ENCODE measurements at regions not wholly inside any gene's neighbourhood (a gene's known extent, or its start where the extent isn't known, plus 50 kb on each side); places are given as distances from the start of the nearest gene placed in this dataset.

- DNase-seq: no peak
Observed at GRCh38 chr14:71834284-71835204, 97.7 kb upstream of the RGS6 start.

GRCh38 chr14:71852181-71852580 lies 80.0 kb upstream of the RGS6 start:
- no peak for DNase-seq

DNA sequence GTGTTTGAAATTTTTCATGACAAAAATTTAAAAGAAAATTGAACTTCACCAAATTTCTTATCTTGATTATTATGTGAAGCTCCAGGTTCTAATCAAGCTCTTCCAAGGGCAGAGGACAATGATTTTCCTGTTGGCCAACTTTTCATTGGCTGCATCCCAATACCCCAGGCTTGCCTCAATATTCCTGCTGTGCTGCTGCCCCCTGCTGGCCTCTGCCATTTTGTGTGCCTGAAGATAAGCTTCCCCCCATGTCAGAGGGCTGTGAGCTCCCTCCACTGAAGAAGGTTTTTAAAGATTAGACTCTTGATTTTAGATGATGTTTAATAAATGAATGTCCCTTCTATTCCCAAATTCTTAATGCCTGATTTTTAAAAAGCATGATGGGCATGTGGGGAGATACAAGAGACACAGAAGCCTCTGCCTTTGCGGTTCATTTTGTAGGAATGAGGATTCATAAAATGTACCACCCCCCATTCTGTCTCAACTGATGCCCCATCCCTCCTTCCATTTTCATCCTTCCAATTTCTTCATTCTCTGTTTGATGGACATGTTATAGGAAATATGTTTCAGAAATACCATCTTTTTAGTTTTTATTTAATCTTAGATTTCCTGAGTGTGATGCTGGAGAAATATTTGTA lies 76.7 kb upstream of the RGS6 start:
- DNase-seq: peak; percentile 19

DNA sequence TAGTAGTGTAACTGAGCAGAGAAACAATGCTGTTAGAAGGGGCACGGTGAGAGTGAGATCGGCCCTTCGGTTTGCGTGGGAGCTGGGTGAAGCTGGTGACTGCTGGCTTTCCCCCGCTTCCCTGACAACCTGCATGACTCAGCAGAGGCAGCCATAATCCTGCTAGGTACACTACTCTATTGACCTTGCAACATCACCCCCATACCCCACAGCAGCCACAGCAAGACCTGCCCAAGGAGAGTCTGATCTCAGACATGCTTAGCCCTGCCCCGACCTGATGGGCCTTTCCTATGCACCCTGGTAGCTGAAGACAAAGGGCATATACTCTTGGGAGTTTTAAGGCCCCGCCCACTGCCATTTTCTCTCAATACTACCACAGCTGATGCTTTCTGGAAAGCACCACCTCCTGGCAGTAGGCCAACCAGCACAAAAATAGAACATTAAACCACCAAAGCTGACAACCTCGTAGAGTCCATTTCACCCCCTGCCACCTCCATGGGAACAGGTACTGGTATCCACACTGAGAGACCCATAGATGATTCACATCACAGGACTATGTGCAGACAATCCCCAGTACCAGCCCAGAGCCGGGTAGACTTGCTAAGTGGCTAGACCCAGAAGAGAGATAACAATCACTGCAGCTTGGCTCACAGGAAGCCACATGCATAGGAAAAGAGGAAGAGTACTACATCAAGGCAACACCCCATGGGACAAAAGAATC lies 75.9 kb upstream of the RGS6 start:
- no peak for DNase-seq

DNA sequence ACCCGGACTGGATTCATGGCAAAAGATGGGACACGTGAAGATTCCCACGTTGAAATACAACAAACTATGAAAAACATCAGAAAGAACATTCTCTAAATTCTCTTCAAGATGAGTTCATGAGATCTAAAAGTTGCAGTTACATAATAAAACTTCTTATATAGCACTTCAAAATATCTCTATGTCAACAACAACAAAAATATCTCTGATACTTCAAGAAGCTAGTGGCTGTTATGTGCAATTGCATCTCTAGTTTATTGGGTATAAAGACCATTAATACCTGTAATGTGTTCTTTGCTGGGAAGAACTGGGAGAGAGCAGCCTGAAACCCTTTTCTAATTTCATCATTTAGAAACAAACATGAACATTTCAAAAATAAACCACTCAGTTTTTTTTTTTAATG lies 69.2 kb upstream of the RGS6 start:
- DNase-seq: no peak

- DNase-seq: no peak
Observed at GRCh38 chr14:71863766-71864165, 68.5 kb upstream of the RGS6 start.

All from NCI-H146 (cell line).